Breast epithelium (tissue), 3 donors: ENCODE measurements at regions not wholly inside any gene's neighbourhood (a gene's known extent, or its start where the extent isn't known, plus 50 kb on each side); places are given as distances from the start of the nearest gene placed in this dataset.

Experiments
- CTCF ChIP-seq, 3 donors: fragments of 450-650 bp; IDR thresholded peaks; one replicate each; pipeline ENCODE4 v1.5.1; 2016 to 2017; ENCODE audit warnings: antibody characterized with exemption in 3 of 3, mild to moderate bottlenecking in 3 of 3, moderate library complexity in 3 of 3
- POLR2A ChIP-seq: fragments of 450-650 bp; IDR thresholded peaks from one replicate; pipeline ENCODE4 v1.6.1; 2016; ENCODE audit warnings: antibody characterized with exemption, mild to moderate bottlenecking, moderate library complexity

GRCh38 chr13:33472446-33472845 is 186.9 kb upstream of the STARD13 start:
- TF ChIP-seq CTCF (IDR thresholded peaks at IDR 0.05), result no peak
- no peak for TF ChIP-seq POLR2A
